Activated T-helper 1 cell treated with anti-CD3 and anti-CD28 coated beads, Interleukin-12 subunit alpha, Interleukin-12 subunit beta, Interleukin-2, Interleukin-4 antibody, amounts not matched to agents 30 ng/mL and 10 ng/mL and 1 ng/mL, durations not matched to agents 14 hours and 24 hours and 36 hours (primary cell): ENCODE measurements at regions not wholly inside any gene's neighbourhood (a gene's known extent, or its start where the extent isn't known, plus 50 kb on each side); places are given as distances from the start of the nearest gene placed in this dataset.

Experiments used
- DNase-seq: peaks from one replicate; pipeline ENCODE4 v3.0.0; 2021; ENCODE audit warnings: low spot score
- H3K27ac Mint-ChIP-seq: one replicate; pipeline ENCODE4 v1.8.0; 2021; ENCODE audit warnings: mild to moderate bottlenecking, mixed read lengths
- H3K27me3 Mint-ChIP-seq: one replicate; pipeline ENCODE4 v1.8.0; 2022; ENCODE audit warnings: mild to moderate bottlenecking, moderate library complexity, mixed read lengths; ENCODE audit not compliant: insufficient read depth
- H3K36me3 Mint-ChIP-seq: one replicate; pipeline ENCODE4 v1.8.0; 2021; ENCODE audit warnings: low read depth, mixed read lengths
- H3K4me1 Mint-ChIP-seq: one replicate; pipeline ENCODE4 v1.8.0; 2021; ENCODE audit warnings: low read depth, mixed read lengths
- H3K4me3 Mint-ChIP-seq: one replicate; pipeline ENCODE4 v1.8.0; 2021; ENCODE audit warnings: mild to moderate bottlenecking, moderate library complexity, mixed read lengths
- H3K9me3 Mint-ChIP-seq: one replicate; pipeline ENCODE4 v1.8.0; 2021; ENCODE audit warnings: mixed read lengths
- intact Hi-C: fragments of 100-400 bp; cut with micrococcal nuclease; formaldehyde crosslinking; loops from one replicate; pipeline ENCODE4 v1.15.1; 2024

- Mint-ChIP-seq H3K9me3 (peaks cover 4% of the 10 kb centered on the region), H3K27me3 (peaks cover 5% of the 10 kb centered on the region), H3K36me3 (no peaks in the 10 kb centered on the region), H3K4me1 (peaks cover 22% of the 10 kb centered on the region), H3K4me3 (peak overlapping the region; percentile 22), H3K27ac (peak overlapping the region; percentile 47)
- DNase-seq: no peak
- intact Hi-C loops: loop anchor here (1.0 to 10.0 kb wide), 6 partner anchors 8 to 374 kb away; partner anchors contain the start of gene SPTSSA
Measured at GRCh38 chr14:34211732-34212131, 250.3 kb downstream of the SPTSSA start.

- peaks cover 36% of the 10 kb centered on the region for H3K4me1 Mint-ChIP-seq
- no peak for DNase-seq
- H3K27ac Mint-ChIP-seq: peak overlapping the region; percentile 17
- H3K36me3 Mint-ChIP-seq: peaks cover 4% of the 10 kb centered on the region
- intact Hi-C loops: loop anchor here (10.0 kb wide), 1 partner anchor 2004 kb away; the partner anchor contains the start of genes RNU6-7 and RNU6-8
- H3K27me3 Mint-ChIP-seq: peaks cover 3% of the 10 kb centered on the region
- peaks cover 19% of the 10 kb centered on the region for H3K9me3 Mint-ChIP-seq
- H3K4me3 Mint-ChIP-seq: no peak overlapping the region
Measured at GRCh38 chr14:34208532-34208931, 253.5 kb downstream of the SPTSSA start.

- H3K36me3 Mint-ChIP-seq: peaks cover 7% of the 10 kb centered on the region
- no peaks in the 10 kb centered on the region for H3K27me3 Mint-ChIP-seq
- no peak overlapping the region for H3K4me3 Mint-ChIP-seq
- H3K9me3 Mint-ChIP-seq: peaks cover 19% of the 10 kb centered on the region
- H3K27ac Mint-ChIP-seq: peak overlapping the region; percentile 62
- peaks cover 40% of the 10 kb centered on the region for H3K4me1 Mint-ChIP-seq
- intact Hi-C loops: loop anchor here (10.0 kb wide), 1 partner anchor 2001 kb away; the partner anchor contains the start of genes RNU6-7 and RNU6-8
- DNase-seq: no peak
Measured at GRCh38 chr14:34205799-34206198, 254.9 kb upstream of the EGLN3 start.

- no peak for DNase-seq
- H3K9me3 Mint-ChIP-seq: peaks cover 19% of the 10 kb centered on the region
- intact Hi-C loops: loop anchor here (5.0 to 10.0 kb wide), 2 partner anchors 257 to 2000 kb away; partner anchors contain the start of genes RNU6-7 and RNU6-8
- H3K27ac Mint-ChIP-seq: peak overlapping the region; percentile 40
- peaks cover 7% of the 10 kb centered on the region for H3K36me3 Mint-ChIP-seq
- no peaks in the 10 kb centered on the region for H3K27me3 Mint-ChIP-seq
- peaks cover 48% of the 10 kb centered on the region for H3K4me1 Mint-ChIP-seq
- no peak overlapping the region for H3K4me3 Mint-ChIP-seq
Measured at GRCh38 chr14:34204774-34205173, 253.9 kb upstream of the EGLN3 start.

- no peak overlapping the region for H3K4me3 Mint-ChIP-seq
- H3K36me3 Mint-ChIP-seq: peaks cover 7% of the 10 kb centered on the region
- H3K4me1 Mint-ChIP-seq: peaks cover 56% of the 10 kb centered on the region
- DNase-seq: no peak
- peaks cover 19% of the 10 kb centered on the region for H3K9me3 Mint-ChIP-seq
- peak overlapping the region; percentile 51 for H3K27ac Mint-ChIP-seq
- intact Hi-C loops: loop anchor here (1.0 to 10.0 kb wide), 5 partner anchors 9 to 1998 kb away; partner anchors contain the start of genes RNU6-7 and RNU6-8
- H3K27me3 Mint-ChIP-seq: no peaks in the 10 kb centered on the region
Measured at GRCh38 chr14:34203251-34203722, 252.4 kb upstream of the EGLN3 start.

- peaks cover 62% of the 10 kb centered on the region for H3K4me1 Mint-ChIP-seq
- H3K27ac Mint-ChIP-seq: peak overlapping the region; percentile 50
- DNase-seq: no peak
- no peaks in the 10 kb centered on the region for H3K27me3 Mint-ChIP-seq
- peaks cover 18% of the 10 kb centered on the region for H3K9me3 Mint-ChIP-seq
- intact Hi-C loops: loop anchor here (2.0 to 10.0 kb wide), 4 partner anchors 27 to 1997 kb away; partner anchors contain the start of genes RNU6-7 and RNU6-8
- peaks cover 7% of the 10 kb centered on the region for H3K36me3 Mint-ChIP-seq
- H3K4me3 Mint-ChIP-seq: peak overlapping the region; percentile 35
Measured at GRCh38 chr14:34201909-34202637, 251.2 kb upstream of the EGLN3 start.

GRCh38 chr14:34199585-34199984, 248.7 kb upstream of the EGLN3 start:
- intact Hi-C loops: loop anchor here (1.0 kb wide), 1 partner anchor 13 kb away; no protein-coding TSS in a partner anchor
- peaks cover 56% of the 10 kb centered on the region for H3K4me1 Mint-ChIP-seq

GRCh38 chr14:34198096-34198495, 247.2 kb upstream of the EGLN3 start:
- peaks cover 4% of the 10 kb centered on the region for H3K36me3 Mint-ChIP-seq
- H3K27ac Mint-ChIP-seq: no peak overlapping the region
- DNase-seq: no peak
- H3K4me3 Mint-ChIP-seq: no peak overlapping the region
- intact Hi-C loops: no loop called here
- H3K27me3 Mint-ChIP-seq: no peaks in the 10 kb centered on the region
- peaks cover 4% of the 10 kb centered on the region for H3K9me3 Mint-ChIP-seq
- H3K4me1 Mint-ChIP-seq: peaks cover 44% of the 10 kb centered on the region

More at GRCh38 chr14:34199585-34199984, 248.7 kb upstream of the EGLN3 start:
- Mint-ChIP-seq H3K27me3 (no peaks in the 10 kb centered on the region), H3K9me3 (peaks cover 8% of the 10 kb centered on the region), H3K36me3 (peaks cover 4% of the 10 kb centered on the region), H3K27ac (peak overlapping the region; percentile 63), H3K4me3 (peak overlapping the region; percentile 56)
- no peak for DNase-seq

GRCh38 chr14:34195964-34196363, 245.1 kb upstream of the EGLN3 start:
- H3K9me3 Mint-ChIP-seq: peaks cover 4% of the 10 kb centered on the region
- peaks cover 23% of the 10 kb centered on the region for H3K4me1 Mint-ChIP-seq
- no peak overlapping the region for H3K4me3 Mint-ChIP-seq

GRCh38 chr14:34190717-34191116, 239.8 kb upstream of the EGLN3 start:
- H3K27ac Mint-ChIP-seq: no peak overlapping the region
- no peaks in the 10 kb centered on the region for H3K4me1 Mint-ChIP-seq
- no peak for DNase-seq
- H3K27me3 Mint-ChIP-seq: no peaks in the 10 kb centered on the region
- no peaks in the 10 kb centered on the region for H3K36me3 Mint-ChIP-seq
- no peak overlapping the region for H3K4me3 Mint-ChIP-seq
- intact Hi-C loops: no loop called here
- H3K9me3 Mint-ChIP-seq: no peaks in the 10 kb centered on the region

More at GRCh38 chr14:34195964-34196363, 245.1 kb upstream of the EGLN3 start:
- no peaks in the 10 kb centered on the region for H3K36me3 Mint-ChIP-seq
- H3K27ac Mint-ChIP-seq: no peak overlapping the region
- no peak for DNase-seq
- intact Hi-C loops: no loop called here
- H3K27me3 Mint-ChIP-seq: no peaks in the 10 kb centered on the region

GRCh38 chr14:34189866-34190265, 239.0 kb upstream of the EGLN3 start:
- Mint-ChIP-seq H3K27me3 (no peaks in the 10 kb centered on the region), H3K4me1 (no peaks in the 10 kb centered on the region), H3K27ac (no peak overlapping the region), H3K9me3 (no peaks in the 10 kb centered on the region), H3K36me3 (no peaks in the 10 kb centered on the region), H3K4me3 (no peak overlapping the region)
- intact Hi-C loops: no loop called here
- no peak for DNase-seq

- no peaks in the 10 kb centered on the region for H3K27me3 Mint-ChIP-seq
Measured at GRCh38 chr14:34187519-34188044, 236.7 kb upstream of the EGLN3 start.

GRCh38 chr14:34187061-34187460, 236.2 kb upstream of the EGLN3 start:
- Mint-ChIP-seq H3K9me3 (no peaks in the 10 kb centered on the region), H3K36me3 (no peaks in the 10 kb centered on the region), H3K4me1 (peaks cover 4% of the 10 kb centered on the region), H3K4me3 (no peak overlapping the region), H3K27me3 (no peaks in the 10 kb centered on the region), H3K27ac (no peak overlapping the region)
- intact Hi-C loops: no loop called here
- DNase-seq: no peak

More at GRCh38 chr14:34187519-34188044, 236.7 kb upstream of the EGLN3 start:
- Mint-ChIP-seq H3K9me3 (no peaks in the 10 kb centered on the region), H3K4me1 (peaks cover 3% of the 10 kb centered on the region), H3K27ac (no peak overlapping the region), H3K36me3 (no peaks in the 10 kb centered on the region), H3K4me3 (no peak overlapping the region)
- DNase-seq: no peak
- intact Hi-C loops: no loop called here
